Superior temporal gyrus (tissue), 1 donor: ENCODE measurements at regions not wholly inside any gene's neighbourhood (a gene's known extent, or its start where the extent isn't known, plus 50 kb on each side); places are given as distances from the start of the nearest gene placed in this dataset.

Experiments
- DNase-seq: peaks from one replicate; pipeline ENCODE4 v3.0.0-alpha.2; 2016; ENCODE audit errors: extremely low spot score

- DNase-seq: no peak
Observed at GRCh38 chr7:31398815-31399214, 58.3 kb upstream of the NEUROD6 start.

- DNase-seq: no peak
Observed at GRCh38 chr7:31407178-31407676, 66.7 kb upstream of the NEUROD6 start.

DNA sequence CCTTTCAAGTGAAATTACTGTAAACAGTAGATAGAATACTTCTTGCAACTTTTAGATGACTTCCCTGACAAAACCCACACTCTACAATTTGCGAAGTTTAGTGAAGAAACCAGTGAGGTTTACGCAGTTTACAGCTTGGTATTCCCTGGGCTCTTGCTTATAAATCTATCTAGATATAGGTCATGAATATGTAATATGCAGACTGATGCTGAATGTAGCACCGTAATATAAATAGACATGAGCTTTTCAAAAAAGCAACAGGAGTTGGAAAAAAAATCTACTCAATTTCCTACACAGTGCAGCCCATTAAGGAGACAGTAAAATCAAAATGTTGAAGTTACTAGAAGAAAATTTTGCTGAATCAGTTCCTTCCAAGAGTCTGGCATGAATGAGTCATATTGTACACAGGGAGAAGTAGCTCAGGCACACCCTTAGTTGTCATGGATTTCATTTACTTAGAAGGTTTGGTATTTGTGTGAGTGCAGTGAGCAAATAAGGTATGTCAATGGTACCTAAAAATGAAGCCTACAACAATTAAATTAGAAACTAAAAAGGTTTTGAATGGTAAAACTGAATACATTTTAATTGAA is 67.7 kb upstream of the NEUROD6 start:
- DNase-seq: no peak

GRCh38 chr7:31410265-31410664 is 69.7 kb upstream of the NEUROD6 start:
- DNase-seq: no peak

DNA sequence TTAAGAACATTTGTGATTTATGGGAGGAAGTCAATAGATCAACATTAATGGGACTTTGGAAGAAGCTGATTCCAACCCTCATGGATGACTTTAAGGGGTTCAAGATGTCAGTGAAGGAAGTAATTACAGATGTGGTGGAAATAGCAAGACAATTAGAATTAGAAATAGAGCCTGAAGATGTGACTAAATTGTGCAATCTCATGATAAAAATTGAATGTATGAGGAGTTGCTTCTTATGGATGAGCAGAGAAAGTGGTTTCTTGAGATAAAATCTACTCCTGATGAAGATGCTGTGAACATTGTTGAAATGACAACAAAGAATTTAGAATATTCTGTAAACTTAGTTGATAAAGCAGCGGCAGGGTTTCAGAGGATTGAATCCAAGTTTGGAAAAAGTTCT is 70.9 kb upstream of the NEUROD6 start:
- DNase-seq: no peak

GRCh38 chr7:31413766-31414165 is 73.2 kb upstream of the NEUROD6 start:
- DNase-seq: no peak

DNA sequence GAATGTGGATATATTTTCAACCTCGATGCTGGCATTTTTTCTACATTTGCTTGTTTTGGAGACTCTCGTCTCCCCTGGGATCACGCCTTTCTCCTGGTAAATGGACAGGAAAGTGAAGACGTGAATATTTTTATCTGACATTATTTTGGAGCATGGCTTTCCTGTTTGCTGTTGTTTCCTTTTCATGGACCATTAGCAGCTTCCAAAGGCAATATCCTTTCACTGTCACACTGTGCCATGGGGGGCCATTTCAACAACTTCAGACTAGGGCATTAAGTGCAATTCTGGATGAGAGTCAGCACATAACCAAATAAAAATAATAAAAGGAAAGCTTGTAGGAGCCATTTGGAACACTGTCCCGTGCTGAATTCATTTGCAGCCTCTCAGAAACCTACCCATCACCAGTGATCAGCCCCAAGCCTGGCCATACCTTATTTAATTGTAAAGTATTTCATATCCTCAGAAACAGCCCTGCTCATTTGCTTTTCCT is 75.9 kb upstream of the NEUROD6 start:
- DNase-seq: no peak

GRCh38 chr7:31418928-31419327 is 78.4 kb upstream of the NEUROD6 start:
- no peak for DNase-seq

- peak; percentile 53 for DNase-seq
Observed at GRCh38 chr7:31419505-31420055, 79.1 kb upstream of the NEUROD6 start.

DNA sequence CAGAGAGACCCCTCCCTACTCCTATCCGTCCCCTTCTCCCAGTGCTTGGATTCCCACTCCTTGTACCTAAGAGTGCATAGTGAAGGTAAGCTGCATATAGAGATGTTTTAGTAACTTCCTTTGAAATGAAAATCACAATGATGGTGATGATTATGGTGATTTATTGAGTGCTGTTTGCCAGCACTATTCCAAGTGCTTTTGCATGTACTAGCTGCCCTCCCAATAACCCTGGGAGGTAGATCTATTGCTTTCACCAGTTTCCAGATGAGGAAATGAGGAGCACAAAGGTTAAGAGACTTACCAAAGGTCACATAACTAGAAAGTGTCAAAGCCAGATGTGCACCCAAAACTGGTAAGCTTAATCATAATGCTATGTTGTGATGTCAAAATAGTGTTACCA is 80.4 kb upstream of the NEUROD6 start:
- DNase-seq: no peak

GRCh38 chr7:31421607-31422006 is 81.1 kb upstream of the NEUROD6 start:
- no peak for DNase-seq

DNA sequence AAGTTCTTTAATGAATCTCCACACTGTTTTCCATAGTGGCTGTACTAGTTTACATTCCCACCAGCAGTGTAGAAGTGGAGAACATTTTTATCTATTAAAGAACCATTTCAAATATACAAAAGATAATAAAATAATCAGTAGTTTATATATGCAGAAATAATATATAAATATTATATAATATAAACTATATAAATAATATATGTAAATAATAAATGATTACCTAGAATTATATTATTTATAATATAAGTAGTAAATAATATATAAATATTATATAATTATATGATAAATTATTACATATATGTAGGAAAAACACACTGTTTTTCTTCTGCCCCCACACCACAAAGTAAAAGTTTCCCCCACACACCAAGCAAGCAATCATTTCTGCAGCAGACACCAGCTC is 83.5 kb upstream of the NEUROD6 start:
- no peak for DNase-seq

GRCh38 chr7:31432176-31432575 is 81.7 kb upstream of the ITPRID1 start:
- no peak for DNase-seq

DNA sequence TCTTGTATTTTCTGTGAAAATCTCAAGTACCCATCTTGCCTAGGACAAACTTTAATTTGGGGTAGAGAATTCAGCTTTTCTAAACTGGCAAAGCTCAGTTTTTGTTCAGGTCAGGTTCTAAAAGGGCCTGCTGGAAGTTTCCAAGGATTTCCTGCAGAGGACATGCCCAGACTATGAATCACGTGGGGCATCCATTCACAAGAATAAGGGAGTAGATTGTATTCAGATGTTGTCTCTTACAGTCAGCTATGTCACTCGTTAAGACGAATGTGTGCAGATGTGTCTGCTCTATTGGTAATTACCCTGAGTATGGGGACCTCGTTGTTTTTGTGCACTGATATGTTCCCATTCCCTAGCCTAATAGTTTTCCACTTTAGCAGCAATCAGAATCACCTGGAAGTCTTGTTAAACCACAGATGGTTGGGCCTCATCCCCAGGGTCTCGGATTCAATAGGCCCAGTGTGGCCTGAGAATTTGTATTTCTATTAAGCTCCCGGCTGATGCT is 81.0 kb upstream of the ITPRID1 start:
- no peak for DNase-seq

- no peak for DNase-seq
Observed at GRCh38 chr7:31437250-31437865, 76.5 kb upstream of the ITPRID1 start.

DNA sequence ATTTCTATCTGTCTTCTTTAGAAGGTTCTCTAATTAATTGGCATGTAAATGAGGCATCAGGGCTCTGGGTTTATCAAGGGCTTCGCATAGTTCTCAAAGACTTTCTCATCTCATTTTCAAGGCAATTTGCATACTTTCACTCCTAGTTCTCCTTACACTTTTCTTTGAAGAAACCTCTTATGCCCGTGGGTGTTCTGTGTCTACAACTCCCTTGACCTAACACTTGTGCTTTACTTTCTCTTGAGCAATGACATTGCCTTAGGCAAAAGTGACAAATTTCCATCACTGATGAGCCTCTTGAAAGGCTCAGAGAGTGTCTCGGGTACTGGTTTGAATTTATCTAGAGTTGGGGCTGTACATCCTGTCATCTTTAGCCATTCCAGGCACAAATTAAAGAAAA is 74.7 kb upstream of the ITPRID1 start:
- no peak for DNase-seq

- no peak for DNase-seq
Observed at GRCh38 chr7:31440511-31440910, 73.4 kb upstream of the ITPRID1 start.

DNA sequence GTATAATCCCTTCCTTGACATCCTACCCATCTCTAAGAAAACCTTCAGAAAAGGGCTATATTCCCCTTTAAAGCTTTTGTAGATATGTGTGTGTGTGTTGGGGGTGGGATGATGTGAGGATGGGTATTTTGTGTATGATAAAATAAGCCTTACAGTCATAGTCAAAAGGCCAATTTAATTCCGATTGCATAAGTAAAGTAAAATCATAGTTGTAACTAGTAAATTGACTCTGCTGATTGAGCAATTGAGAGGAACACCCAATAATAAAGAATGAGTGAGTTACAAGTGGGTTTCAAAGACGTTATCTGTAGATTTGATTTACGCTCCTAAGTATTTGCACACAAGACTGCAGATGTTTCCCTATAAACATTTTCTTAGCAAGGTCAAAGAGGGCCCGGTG is 71.3 kb upstream of the ITPRID1 start:
- DNase-seq: no peak

GRCh38 chr7:31443457-31443856 is 70.4 kb upstream of the ITPRID1 start:
- DNase-seq: peak; percentile 94

GRCh38 chr7:31444196-31444595 is 69.7 kb upstream of the ITPRID1 start:
- DNase-seq: no peak

DNA sequence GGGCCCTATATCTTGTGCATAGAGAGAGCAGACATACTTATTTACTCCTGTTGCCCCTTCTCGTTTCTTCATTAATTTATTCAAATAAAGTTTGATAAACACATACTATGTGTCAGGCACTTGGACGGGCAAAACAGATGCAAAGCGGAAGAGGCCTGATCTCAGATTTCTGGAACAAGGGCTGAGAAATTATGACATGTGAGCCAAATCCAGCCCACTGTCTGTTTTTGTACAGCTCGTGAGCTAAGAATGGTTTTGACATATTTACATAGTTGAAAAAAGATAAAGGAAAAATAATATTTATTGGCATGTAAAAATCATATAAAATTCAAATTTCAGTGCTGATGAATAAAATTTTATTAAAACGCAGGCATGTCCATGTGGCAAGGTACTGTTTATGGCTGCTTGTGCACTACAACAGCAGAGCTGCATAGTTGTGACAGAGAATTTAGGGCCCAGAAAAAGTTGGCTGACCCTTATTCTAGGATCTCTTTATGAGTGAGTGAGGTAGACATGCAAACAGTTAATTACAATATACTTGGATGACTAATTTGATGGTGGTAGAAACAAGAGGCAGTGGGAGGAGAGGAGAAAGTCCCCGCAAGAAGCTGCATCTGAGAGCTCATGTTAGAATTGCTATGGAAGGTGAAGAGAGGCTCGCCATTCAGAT is 68.1 kb upstream of the ITPRID1 start:
- DNase-seq: no peak

GRCh38 chr7:31448649-31449048 is 65.2 kb upstream of the ITPRID1 start:
- DNase-seq: no peak

- DNase-seq: no peak
Observed at GRCh38 chr7:31455844-31456243, 58.0 kb upstream of the ITPRID1 start.
